ENCODE measurements at regions not wholly inside any gene's neighbourhood (a gene's known extent, or its start where the extent isn't known, plus 50 kb on each side); places are given as distances from the start of the nearest gene placed in this dataset.

GRCh38 chr10:121339114-121339513 is 259.1 kb downstream of the FGFR2 start:
- intact Hi-C loops (cut with micrococcal nuclease) = no loop called here
- DNase-seq (no peak), ATAC-seq (ENCODE audit: low read depth) (no peak)
- Mint-ChIP-seq H3K27ac (no peak overlapping the region), H3K27me3 (no peaks in the 10 kb centered on the region), H3K4me3 (no peak overlapping the region), H3K36me3 (ENCODE audit: low read depth) (no peaks in the 10 kb centered on the region), H3K9me3 (no peaks in the 10 kb centered on the region), H3K4me1 (no peaks in the 10 kb centered on the region)
- TF ChIP-seq CTCF (IDR thresholded peaks at IDR 0.05) = no peak
- POLR2A ChIA-PET = no interaction called here
- CTCF ChIA-PET = no interaction called here

- CTCF ChIA-PET = no interaction called here
These were observed 257.9 kb downstream of the FGFR2 start for GRCh38 chr10:121340271-121340831.

GRCh38 chr10:121351540-121351939 is 246.7 kb downstream of the FGFR2 start:
- Mint-ChIP-seq H3K27ac (no peak overlapping the region), H3K36me3 (ENCODE audit: low read depth) (no peaks in the 10 kb centered on the region), H3K27me3 (no peaks in the 10 kb centered on the region), H3K9me3 (peaks cover 4% of the 10 kb centered on the region), H3K4me3 (no peak overlapping the region), H3K4me1 (no peaks in the 10 kb centered on the region)
- DNase-seq = no peak
- intact Hi-C loops (cut with micrococcal nuclease) = no loop called here
- no peak for ATAC-seq (ENCODE audit: low read depth)
- POLR2A ChIA-PET = no interaction called here
- TF ChIP-seq CTCF (IDR thresholded peaks at IDR 0.05) = no peak
- CTCF ChIA-PET = no interaction called here

More at GRCh38 chr10:121340271-121340831, 257.9 kb downstream of the FGFR2 start:
- Mint-ChIP-seq H3K4me1 (no peaks in the 10 kb centered on the region), H3K4me3 (no peak overlapping the region), H3K9me3 (no peaks in the 10 kb centered on the region), H3K36me3 (ENCODE audit: low read depth) (no peaks in the 10 kb centered on the region), H3K27ac (no peak overlapping the region), H3K27me3 (no peaks in the 10 kb centered on the region)
- no peak for ATAC-seq (ENCODE audit: low read depth)
- POLR2A ChIA-PET = no interaction called here
- no peak for DNase-seq
- no peak for TF ChIP-seq CTCF (IDR thresholded peaks at IDR 0.05)
- intact Hi-C loops (cut with micrococcal nuclease) = no loop called here

GRCh38 chr10:121352231-121352855 is 245.9 kb downstream of the FGFR2 start:
- CTCF ChIA-PET = no interaction called here

GRCh38 chr10:121355161-121355560 is 243.1 kb downstream of the FGFR2 start:
- Mint-ChIP-seq H3K36me3 (ENCODE audit: low read depth) (no peaks in the 10 kb centered on the region), H3K27me3 (no peaks in the 10 kb centered on the region), H3K4me1 (no peaks in the 10 kb centered on the region), H3K9me3 (peaks cover 4% of the 10 kb centered on the region), H3K27ac (no peak overlapping the region), H3K4me3 (no peak overlapping the region)
- intact Hi-C loops (cut with micrococcal nuclease) = no loop called here
- DNase-seq (no peak), ATAC-seq (ENCODE audit: low read depth) (no peak)
- ChIA-PET CTCF (no interaction called here), POLR2A (no interaction called here)
- TF ChIP-seq CTCF (IDR thresholded peaks at IDR 0.05) = no peak

More at GRCh38 chr10:121352231-121352855, 245.9 kb downstream of the FGFR2 start:
- no peak for TF ChIP-seq CTCF (IDR thresholded peaks at IDR 0.05)
- DNase-seq = no peak
- Mint-ChIP-seq H3K9me3 (peaks cover 4% of the 10 kb centered on the region), H3K27me3 (no peaks in the 10 kb centered on the region), H3K4me1 (no peaks in the 10 kb centered on the region), H3K4me3 (no peak overlapping the region), H3K36me3 (ENCODE audit: low read depth) (no peaks in the 10 kb centered on the region), H3K27ac (no peak overlapping the region)
- intact Hi-C loops (cut with micrococcal nuclease) = no loop called here
- POLR2A ChIA-PET = no interaction called here
- ATAC-seq (ENCODE audit: low read depth) = no peak
